Esophagus muscularis mucosa (tissue), 3 donors: ENCODE measurements at regions not wholly inside any gene's neighbourhood (a gene's known extent, or its start where the extent isn't known, plus 50 kb on each side); places are given as distances from the start of the nearest gene placed in this dataset.

Experiments
- POLR2A ChIP-seq: fragments of 450-650 bp; IDR thresholded peaks from one replicate; pipeline ENCODE4 v1.6.1; 2017; ENCODE audit warnings: antibody characterized with exemption, moderate library complexity, mild to moderate bottlenecking, low read depth
- TF ChIP-seq, protein P1 (sequence below), 3 experiments: fragments of 200-600 bp in 2 of 3; fragments of 450-650 bp in 1 of 3; sonication (generic) in 2 of 3; IDR thresholded peaks; one replicate each; pipeline ENCODE4 v1.5.1; 2017 to 2019; ENCODE audit warnings: antibody characterized with exemption in 3 of 3, mild to moderate bottlenecking in 2 of 3, moderate library complexity in 1 of 3

DNA sequence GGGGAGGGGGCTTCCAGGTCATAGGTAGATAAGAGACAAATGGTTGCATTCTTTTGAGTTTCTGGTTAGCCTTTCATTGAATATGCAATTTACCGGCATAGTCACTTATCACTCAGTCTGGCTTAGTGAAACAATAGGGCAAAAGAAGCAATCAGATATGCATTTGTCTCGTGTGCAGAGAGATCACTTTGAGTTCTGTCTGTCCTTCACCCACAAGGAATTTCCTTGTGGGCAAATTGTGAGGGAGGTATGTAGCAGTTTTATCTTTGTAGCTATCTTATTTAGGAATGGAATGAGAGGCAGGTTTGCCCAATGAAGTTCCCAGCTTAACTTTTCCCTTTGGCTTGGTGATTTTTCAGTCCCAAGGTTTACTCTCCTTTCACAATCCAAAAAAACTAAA is 116.1 kb downstream of the TUSC1 start:
- TF ChIP-seq POLR2A, result no peak
- TF ChIP-seq, protein P1, sequence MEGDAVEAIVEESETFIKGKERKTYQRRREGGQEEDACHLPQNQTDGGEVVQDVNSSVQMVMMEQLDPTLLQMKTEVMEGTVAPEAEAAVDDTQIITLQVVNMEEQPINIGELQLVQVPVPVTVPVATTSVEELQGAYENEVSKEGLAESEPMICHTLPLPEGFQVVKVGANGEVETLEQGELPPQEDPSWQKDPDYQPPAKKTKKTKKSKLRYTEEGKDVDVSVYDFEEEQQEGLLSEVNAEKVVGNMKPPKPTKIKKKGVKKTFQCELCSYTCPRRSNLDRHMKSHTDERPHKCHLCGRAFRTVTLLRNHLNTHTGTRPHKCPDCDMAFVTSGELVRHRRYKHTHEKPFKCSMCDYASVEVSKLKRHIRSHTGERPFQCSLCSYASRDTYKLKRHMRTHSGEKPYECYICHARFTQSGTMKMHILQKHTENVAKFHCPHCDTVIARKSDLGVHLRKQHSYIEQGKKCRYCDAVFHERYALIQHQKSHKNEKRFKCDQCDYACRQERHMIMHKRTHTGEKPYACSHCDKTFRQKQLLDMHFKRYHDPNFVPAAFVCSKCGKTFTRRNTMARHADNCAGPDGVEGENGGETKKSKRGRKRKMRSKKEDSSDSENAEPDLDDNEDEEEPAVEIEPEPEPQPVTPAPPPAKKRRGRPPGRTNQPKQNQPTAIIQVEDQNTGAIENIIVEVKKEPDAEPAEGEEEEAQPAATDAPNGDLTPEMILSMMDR (IDR thresholded peaks at IDR 0.05), result no peak
